ENCODE measurements at regions not wholly inside any gene's neighbourhood (a gene's known extent, or its start where the extent isn't known, plus 50 kb on each side); places are given as distances from the start of the nearest gene placed in this dataset.
"Not testable (repeated sequence)": the region's sequence is repeated elsewhere in the genome, so short reads cannot be mapped to it uniquely, and the experiment has no call there.

DNA sequence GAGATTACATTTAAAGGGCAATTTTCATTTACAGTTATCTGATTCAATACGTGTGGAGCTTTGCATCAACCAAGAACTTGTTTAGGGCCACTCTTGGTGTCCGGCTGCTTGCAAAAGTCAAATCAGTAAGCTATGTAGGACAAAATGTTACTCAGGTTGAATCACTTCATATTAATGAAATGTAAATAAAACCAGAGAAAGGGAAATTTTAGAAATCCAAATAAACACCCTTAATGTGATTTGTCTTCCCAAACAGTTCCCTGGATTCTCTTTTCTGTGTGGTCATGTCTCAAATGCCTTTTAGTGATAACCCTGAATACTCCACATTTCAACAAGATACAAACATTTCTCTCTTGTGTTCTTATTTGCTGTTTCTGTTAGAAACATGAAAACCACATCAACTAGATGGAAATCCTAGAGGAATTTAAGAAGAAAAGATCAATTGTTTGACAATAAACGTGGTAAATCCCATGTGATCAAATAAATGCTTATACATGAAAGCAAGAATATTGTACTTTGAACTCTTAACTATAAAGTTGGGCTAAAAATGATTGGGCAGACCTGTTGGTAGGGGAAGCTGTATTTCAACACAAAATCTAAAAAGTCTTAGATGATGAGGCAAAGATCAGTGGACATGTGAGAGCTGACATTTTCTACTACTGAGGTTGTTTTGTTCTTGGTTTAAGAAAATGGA is 101.3 kb downstream of the CDC42EP3 start:
- Mint-ChIP-seq H3K9me3 (peaks cover 0 to 2% of the 10 kb centered on the region in 2 donors), H3K27ac (no peak overlapping the region), H3K4me1 (ENCODE audit: low read depth) (peaks cover 43% of the 10 kb centered on the region), H3K36me3 (ENCODE audit: insufficient read depth in 2 of 2) (peaks cover 0 to 2% of the 10 kb centered on the region in 2 donors), H3K27me3 (ENCODE audit: low read depth) (peaks cover 6% of the 10 kb centered on the region), H3K4me3 (no peak overlapping the region)
- DNase-seq (no peak), ATAC-seq (replicated peaks in 1 of 2) (no peak)

DNA sequence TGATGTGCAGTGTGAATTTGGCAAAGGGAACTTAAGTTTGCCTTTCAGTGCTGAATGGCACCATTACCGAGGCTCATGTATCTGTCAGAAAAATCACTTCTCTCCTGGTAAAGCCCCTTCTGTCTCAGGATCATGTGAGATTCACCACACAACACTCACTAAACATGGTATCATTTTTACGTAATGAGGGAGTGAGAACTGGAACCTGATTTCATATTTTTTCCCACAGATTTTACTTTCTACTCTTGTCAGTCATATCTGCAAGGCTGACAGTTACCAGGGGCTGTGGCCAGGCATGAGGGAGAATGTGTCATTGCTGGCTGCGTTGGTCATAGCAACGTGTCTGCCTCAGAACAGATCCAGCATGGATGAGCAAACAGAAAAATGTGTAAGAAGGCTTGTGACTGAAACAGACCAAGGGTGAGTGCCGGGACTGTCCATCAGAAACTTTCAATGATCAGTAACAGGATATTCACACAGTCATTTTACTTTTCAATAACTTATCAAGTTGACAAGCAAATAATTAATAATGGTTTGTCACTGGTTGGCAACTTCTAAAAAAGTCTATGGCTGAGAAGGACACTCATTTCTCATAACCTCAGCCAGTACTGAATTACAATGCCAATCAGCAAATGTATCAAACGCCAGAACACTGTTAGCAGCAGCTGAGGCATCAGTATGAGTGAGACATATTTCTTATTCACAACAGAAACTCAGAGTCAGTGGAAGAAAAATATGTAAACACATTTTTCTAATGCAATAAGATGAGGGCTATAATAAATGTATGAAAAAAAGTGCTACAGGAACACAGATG is 100.5 kb downstream of the CDC42EP3 start:
- peaks cover 43% of the 10 kb centered on the region for H3K4me1 Mint-ChIP-seq (ENCODE audit: low read depth)
- peaks cover 0 to 2% of the 10 kb centered on the region in 2 donors for H3K36me3 Mint-ChIP-seq (ENCODE audit: insufficient read depth in 2 of 2)
- peak; percentile 97 for ATAC-seq (replicated peaks in 1 of 2)
- H3K27ac Mint-ChIP-seq: peak overlapping the region; percentile 33
- peak; percentile 76 to 81 for DNase-seq
- H3K9me3 Mint-ChIP-seq: peaks cover 0 to 2% of the 10 kb centered on the region in 2 donors
- peak overlapping the region; percentile 33 to 54 for H3K4me3 Mint-ChIP-seq
- H3K27me3 Mint-ChIP-seq (ENCODE audit: low read depth): peaks cover 6% of the 10 kb centered on the region

DNA sequence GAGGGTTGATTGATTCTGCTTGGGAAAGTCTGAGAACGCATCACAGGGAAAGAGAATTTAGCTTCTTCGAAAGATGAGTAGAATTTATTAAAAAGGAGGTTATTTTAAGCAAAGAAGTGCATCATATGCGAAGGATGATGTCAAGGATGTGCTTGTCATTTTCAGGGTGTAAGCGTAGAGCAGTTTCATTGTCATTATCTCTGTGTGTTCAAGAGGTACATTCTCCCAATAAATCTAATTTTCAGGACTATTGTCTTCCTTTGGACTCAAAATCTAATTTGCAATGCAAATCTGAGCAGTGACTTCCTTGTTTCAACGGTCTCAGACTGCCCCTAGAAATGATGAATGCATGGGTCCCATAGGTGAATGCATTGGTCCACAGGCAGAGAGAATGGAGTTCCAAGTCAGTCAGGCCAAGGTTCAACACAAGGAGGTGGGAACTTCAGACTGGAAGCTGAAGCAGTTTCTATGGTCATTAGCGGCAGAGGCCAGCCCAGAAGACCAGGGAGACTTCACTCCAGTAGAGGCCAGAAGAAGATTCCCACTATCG is 99.8 kb downstream of the CDC42EP3 start:
- H3K4me3 Mint-ChIP-seq: peak overlapping the region; percentile 33 to 54
- ATAC-seq (replicated peaks in 1 of 2) (no peak), DNase-seq (no peak)
- H3K27me3 Mint-ChIP-seq (ENCODE audit: low read depth): peaks cover 6% of the 10 kb centered on the region
- peaks cover 0 to 6% of the 10 kb centered on the region in 2 donors for H3K9me3 Mint-ChIP-seq
- peaks cover 2 to 5% of the 10 kb centered on the region in 2 donors for H3K36me3 Mint-ChIP-seq (ENCODE audit: insufficient read depth in 2 of 2)
- peaks cover 43% of the 10 kb centered on the region for H3K4me1 Mint-ChIP-seq (ENCODE audit: low read depth)
- peak overlapping the region; percentile 33 for H3K27ac Mint-ChIP-seq

DNA sequence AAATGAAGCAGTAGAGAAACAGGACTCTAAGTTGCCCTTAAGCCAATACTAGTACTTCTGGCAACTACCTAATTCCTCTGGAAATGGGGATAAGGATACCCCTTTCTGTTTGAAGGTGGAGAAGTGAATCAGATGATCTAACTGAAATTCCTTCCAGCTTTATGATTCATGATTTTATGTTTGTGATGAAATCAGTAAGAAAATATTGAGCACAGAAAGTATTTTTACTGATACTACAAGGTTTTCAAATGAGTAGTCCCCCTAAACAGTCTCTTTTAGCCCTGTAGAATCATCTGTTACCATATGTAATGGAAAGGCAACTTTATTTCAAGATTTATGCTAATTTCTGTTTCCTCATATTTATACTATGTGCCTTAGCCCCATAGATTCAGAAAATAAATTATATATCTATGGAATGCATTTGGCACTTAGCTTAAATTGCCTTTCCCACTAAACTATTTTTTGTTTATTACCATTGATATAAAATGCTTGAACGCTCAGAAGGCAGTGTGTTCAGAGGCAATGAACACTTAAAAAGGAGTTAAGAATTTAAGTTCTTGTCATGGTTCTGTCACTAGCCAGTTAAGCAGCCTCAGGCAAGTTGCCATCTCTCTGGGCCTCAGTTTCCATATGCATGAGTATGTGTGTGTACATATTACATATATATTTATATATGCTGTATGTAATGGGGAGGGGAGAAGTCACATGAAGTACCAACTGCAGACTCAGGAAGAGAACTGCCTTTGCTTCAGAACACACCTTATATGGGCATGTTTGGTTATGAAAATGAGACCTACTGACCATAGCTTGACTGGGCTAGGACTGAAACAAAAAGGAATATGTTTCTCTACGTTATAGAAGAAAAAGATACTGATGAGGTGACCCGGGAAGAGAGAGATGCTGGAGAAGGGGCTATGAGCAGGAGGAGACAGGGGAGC is 97.7 kb downstream of the CDC42EP3 start:
- Mint-ChIP-seq H3K36me3 (ENCODE audit: insufficient read depth in 2 of 2) (peaks cover 0 to 5% of the 10 kb centered on the region in 2 donors), H3K9me3 (peaks cover 0 to 5% of the 10 kb centered on the region in 2 donors), H3K27ac (no peak overlapping the region), H3K4me1 (ENCODE audit: low read depth) (peaks cover 38% of the 10 kb centered on the region), H3K27me3 (ENCODE audit: low read depth) (peaks cover 6% of the 10 kb centered on the region), H3K4me3 (no peak overlapping the region)
- DNase-seq: no peak
- ATAC-seq (replicated peaks in 1 of 2): no peak

DNA sequence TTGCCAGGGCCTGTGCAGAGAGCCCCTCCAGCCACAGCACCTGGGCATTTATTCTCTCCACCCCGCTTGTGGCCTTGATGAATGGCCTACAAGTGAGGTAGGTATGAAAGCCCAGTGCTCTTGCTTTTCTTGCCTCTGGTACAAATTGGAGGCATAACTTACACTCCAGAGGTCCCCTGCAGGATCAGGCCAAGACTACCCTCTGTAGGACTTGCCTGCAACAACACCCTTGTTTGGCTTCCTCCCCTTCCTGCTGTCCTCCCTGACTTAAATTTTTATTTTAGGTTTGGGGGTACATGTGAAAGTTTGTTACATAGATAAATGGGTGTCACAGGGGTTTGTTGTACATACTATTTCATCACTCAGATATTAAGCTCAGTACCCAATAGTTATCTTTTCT is 95.7 kb downstream of the CDC42EP3 start:
- Mint-ChIP-seq H3K36me3 (ENCODE audit: insufficient read depth in 2 of 2) (peaks cover 8 to 11% of the 10 kb centered on the region in 2 donors), H3K9me3 (peaks cover 3 to 11% of the 10 kb centered on the region in 2 donors), H3K27ac (no peak overlapping the region), H3K27me3 (ENCODE audit: low read depth) (peaks cover under 1% of the 10 kb centered on the region), H3K4me1 (ENCODE audit: low read depth) (peaks cover 35% of the 10 kb centered on the region), H3K4me3 (no peak overlapping the region)
- DNase-seq (no peak), ATAC-seq (replicated peaks in 1 of 2) (no peak)

DNA sequence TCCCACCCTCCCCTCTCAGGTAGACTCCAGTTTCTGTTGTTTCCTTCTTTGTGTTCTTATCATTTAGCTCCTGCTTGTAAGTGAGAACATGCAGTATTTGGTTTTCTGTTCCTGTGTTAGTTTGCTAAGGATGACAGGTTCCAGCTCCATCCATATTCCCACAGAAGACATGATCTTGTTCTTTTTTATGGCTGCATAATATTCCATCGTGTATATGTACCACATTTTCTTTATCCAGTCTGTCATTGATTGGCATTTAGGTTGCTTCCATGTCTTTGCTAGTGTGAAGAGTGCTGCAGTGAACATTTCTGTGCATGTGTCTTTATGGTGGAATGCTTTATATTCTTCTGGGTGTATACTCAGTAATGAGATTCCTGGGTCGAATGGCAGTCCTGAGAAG is 95.2 kb downstream of the CDC42EP3 start:
- DNase-seq; H3K27me3 Mint-ChIP-seq (ENCODE audit: low read depth); H3K27ac Mint-ChIP-seq; ATAC-seq (replicated peaks in 1 of 2); H3K4me3 Mint-ChIP-seq: not testable (repeated sequence)
- H3K4me1 Mint-ChIP-seq (ENCODE audit: low read depth): peaks cover 35% of the 10 kb centered on the region
- H3K36me3 Mint-ChIP-seq (ENCODE audit: insufficient read depth in 2 of 2): peaks cover 8 to 11% of the 10 kb centered on the region in 2 donors
- peaks cover 3 to 11% of the 10 kb centered on the region in 2 donors for H3K9me3 Mint-ChIP-seq

DNA sequence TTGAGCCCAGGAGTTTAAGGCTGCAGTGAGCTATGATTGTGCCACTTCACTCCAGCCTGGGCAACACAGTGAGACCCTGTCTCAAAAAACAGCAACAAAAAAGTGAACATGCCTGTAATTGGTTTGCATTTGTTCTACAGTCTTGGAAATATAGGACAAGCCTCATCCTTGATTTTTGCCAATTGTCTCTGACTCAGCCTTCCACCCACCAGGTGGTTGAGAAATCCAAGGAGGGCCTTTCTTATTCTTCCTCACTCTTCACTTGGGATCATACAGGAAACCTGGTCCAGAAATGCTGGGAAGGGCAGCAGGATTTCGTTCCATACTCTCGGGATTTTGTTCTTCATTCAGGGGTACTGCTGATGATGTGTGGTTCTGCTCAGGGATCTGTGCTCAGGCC is 94.6 kb downstream of the CDC42EP3 start:
- Mint-ChIP-seq H3K4me1 (ENCODE audit: low read depth) (peaks cover 36% of the 10 kb centered on the region), H3K27ac (no peak overlapping the region), H3K4me3 (no peak overlapping the region), H3K36me3 (ENCODE audit: insufficient read depth in 2 of 2) (peaks cover 8 to 11% of the 10 kb centered on the region in 2 donors), H3K9me3 (peaks cover 3 to 11% of the 10 kb centered on the region in 2 donors), H3K27me3 (ENCODE audit: low read depth) (no peaks in the 10 kb centered on the region)
- ATAC-seq (replicated peaks in 1 of 2) (no peak), DNase-seq (no peak)

DNA sequence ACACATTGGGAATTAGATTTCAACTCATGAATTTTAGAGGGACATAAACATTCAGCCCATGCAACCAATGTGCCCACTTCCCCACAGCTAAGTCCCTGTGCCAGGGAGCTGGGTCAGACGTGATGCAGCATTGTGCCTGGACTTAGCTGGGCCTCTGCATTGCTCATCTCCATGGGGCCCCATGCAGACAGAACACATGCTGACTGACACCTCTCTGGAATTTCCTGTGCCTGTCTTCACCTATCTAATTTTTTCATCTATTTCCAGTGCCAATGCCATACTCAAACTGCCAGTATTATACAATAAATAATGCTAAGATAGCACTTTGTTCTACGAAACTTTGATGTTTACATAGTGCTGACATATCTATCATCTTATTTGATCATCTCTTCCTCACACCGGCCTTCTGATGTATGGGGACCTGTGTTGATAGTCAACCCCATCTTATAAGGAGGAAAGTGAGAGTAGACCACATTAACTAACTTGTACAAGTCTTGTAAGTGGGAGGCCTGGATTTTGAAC is 92.2 kb downstream of the CDC42EP3 start:
- Mint-ChIP-seq H3K9me3 (peaks cover 3 to 11% of the 10 kb centered on the region in 2 donors), H3K27ac (no peak overlapping the region), H3K36me3 (ENCODE audit: insufficient read depth in 2 of 2) (peaks cover 8 to 11% of the 10 kb centered on the region in 2 donors), H3K4me1 (ENCODE audit: low read depth) (peaks cover 54% of the 10 kb centered on the region), H3K4me3 (no peak overlapping the region), H3K27me3 (ENCODE audit: low read depth) (no peaks in the 10 kb centered on the region)
- DNase-seq (no peak), ATAC-seq (replicated peaks in 1 of 2) (no peak)

DNA sequence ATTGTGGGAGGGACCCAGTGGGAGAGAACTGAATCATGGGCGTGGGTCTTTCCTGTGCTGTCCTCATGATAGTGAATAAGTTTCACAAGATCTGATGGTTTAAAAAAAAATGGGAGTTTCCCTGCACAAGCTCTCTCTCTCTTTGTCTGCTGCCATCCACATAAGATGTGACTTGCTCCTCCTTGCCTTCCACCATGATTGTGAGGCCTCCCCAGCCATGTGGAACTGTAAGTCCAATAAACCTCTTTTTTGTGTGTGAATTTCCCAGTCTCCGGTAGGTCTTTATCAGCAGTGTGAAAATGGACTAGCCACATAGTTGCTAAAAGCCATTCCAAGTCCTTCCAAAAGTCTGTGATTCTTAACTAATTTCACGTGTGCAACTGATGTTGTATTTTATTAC is 91.5 kb downstream of the CDC42EP3 start:
- not testable (repeated sequence) for H3K27me3 Mint-ChIP-seq (ENCODE audit: low read depth); DNase-seq; ATAC-seq (replicated peaks in 1 of 2); H3K4me3 Mint-ChIP-seq
- Mint-ChIP-seq H3K27ac (peak overlapping the region; percentile 45), H3K4me1 (ENCODE audit: low read depth) (peaks cover 54% of the 10 kb centered on the region), H3K9me3 (peaks cover 3 to 11% of the 10 kb centered on the region in 2 donors), H3K36me3 (ENCODE audit: insufficient read depth in 2 of 2) (peaks cover 8 to 11% of the 10 kb centered on the region in 2 donors)

DNA sequence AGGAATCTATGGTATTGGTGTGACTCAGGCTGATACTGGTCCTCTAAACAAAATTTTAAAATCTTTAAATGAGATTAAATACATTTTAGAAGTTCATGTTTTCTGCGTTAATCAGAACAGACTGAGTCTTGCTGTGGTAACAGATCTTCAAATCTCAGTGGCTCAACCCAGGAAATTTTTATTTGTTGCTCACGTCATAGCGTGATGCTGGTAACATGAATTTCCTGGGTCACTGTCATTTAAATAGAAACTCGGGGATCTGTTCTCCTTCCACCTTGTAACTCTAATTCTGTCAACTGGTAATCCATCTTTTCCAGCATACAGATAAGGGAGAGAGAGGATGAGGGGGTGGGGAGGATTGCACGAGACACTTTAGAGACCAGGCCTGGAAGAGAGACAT is 90.0 kb downstream of the CDC42EP3 start:
- DNase-seq (no peak), ATAC-seq (replicated peaks in 1 of 2) (no peak)
- Mint-ChIP-seq H3K9me3 (peaks cover 3 to 7% of the 10 kb centered on the region in 2 donors), H3K36me3 (ENCODE audit: insufficient read depth in 2 of 2) (peaks cover 4 to 11% of the 10 kb centered on the region in 2 donors), H3K27ac (no peak overlapping the region), H3K4me1 (ENCODE audit: low read depth) (peaks cover 67% of the 10 kb centered on the region), H3K4me3 (no peak overlapping the region), H3K27me3 (ENCODE audit: low read depth) (no peaks in the 10 kb centered on the region)

DNA sequence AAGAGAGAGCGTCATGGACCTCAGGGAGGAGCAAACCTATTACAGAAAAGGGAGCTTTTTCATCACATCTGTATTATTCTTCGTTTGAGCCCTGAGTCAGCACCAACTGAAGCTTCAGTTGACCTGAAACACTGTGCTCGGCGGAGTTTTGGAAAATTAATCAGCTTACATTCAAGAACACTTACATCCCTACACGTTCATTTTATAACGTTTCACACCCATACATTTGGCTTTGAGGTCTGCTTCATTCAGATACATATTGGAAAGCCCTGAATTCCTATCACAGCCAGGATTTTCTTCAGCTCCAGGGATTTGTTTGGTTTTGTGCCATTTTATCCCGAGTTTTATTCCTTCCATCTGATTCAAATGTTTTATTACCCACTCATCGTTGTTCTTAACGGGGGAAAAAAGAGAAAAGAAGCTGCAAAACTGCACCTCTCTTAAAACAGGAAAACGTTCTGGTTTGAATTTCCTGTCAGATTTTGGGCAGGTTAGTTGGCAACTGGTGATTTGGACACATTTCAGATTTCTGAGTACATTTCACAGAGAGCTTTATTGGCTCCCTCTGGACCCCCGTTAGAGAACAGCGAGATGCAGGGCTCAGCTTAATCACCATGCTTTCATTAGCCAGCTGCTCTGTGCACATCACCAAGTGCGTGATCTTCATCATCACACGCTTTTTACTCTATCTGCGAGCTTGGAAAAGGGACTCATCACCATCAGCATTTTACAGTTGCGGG is 88.8 kb downstream of the CDC42EP3 start:
- ATAC-seq (replicated peaks in 1 of 2): no peak
- H3K27me3 Mint-ChIP-seq (ENCODE audit: low read depth): no peaks in the 10 kb centered on the region
- peaks cover 3 to 11% of the 10 kb centered on the region in 2 donors for H3K36me3 Mint-ChIP-seq (ENCODE audit: insufficient read depth in 2 of 2)
- DNase-seq: no peak
- no peak overlapping the region for H3K27ac Mint-ChIP-seq
- H3K4me3 Mint-ChIP-seq: peak overlapping the region; percentile 31 to 65
- peaks cover 79% of the 10 kb centered on the region for H3K4me1 Mint-ChIP-seq (ENCODE audit: low read depth)
- H3K9me3 Mint-ChIP-seq: peaks cover 3 to 7% of the 10 kb centered on the region in 2 donors

DNA sequence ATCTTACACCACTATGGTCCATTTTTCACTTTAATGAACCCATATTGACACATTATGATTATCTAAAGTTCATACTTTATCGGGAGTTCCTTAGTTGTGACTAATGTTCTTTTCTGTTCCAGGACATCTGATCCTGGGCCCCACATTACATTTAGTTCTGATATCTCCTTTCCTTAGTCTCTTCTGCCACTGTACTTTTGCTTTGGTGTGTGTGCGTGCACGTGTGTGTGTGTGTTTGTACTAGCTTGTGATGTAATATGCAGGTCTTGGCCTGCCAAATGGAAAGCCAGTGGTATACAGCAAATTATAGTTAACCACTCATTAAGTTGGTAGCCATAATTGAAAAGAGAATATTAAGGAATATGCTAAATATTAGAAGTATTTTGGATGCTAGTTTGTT is 88.0 kb downstream of the CDC42EP3 start:
- no peak for ATAC-seq (replicated peaks in 1 of 2)
- Mint-ChIP-seq H3K4me1 (ENCODE audit: low read depth) (peaks cover 87% of the 10 kb centered on the region), H3K27me3 (ENCODE audit: low read depth) (no peaks in the 10 kb centered on the region), H3K27ac (peak overlapping the region; percentile 59), H3K9me3 (peaks cover 3 to 7% of the 10 kb centered on the region in 2 donors), H3K36me3 (ENCODE audit: insufficient read depth in 2 of 2) (peaks cover 3 to 11% of the 10 kb centered on the region in 2 donors), H3K4me3 (peak overlapping the region; percentile 31 to 65)
- no peak for DNase-seq
